Neural progenitor cell (in vitro differentiated cells): ENCODE measurements at regions not wholly inside any gene's neighbourhood (a gene's known extent, or its start where the extent isn't known, plus 50 kb on each side); places are given as distances from the start of the nearest gene placed in this dataset.

Experiments
- EZH2 ChIP-seq: fragments of 200-600 bp; sonication (generic); IDR thresholded peaks from 2 replicates; pipeline ENCODE4 v1.6.1; 2017; ENCODE audit warnings: antibody characterized with exemption, mild to moderate bottlenecking, moderate library complexity
- EZH2phosphoT487 ChIP-seq: fragments of 200-600 bp; sonication (generic); IDR thresholded peaks from 2 replicates; pipeline ENCODE4 v1.6.1; 2017; ENCODE audit warnings: antibody characterized with exemption
- TF ChIP-seq, protein P1 (sequence below): fragments of 200-600 bp; sonication (generic); IDR thresholded peaks from 2 replicates; pipeline ENCODE4 v1.5.1; 2017; ENCODE audit warnings: antibody characterized with exemption, mild to moderate bottlenecking

DNA sequence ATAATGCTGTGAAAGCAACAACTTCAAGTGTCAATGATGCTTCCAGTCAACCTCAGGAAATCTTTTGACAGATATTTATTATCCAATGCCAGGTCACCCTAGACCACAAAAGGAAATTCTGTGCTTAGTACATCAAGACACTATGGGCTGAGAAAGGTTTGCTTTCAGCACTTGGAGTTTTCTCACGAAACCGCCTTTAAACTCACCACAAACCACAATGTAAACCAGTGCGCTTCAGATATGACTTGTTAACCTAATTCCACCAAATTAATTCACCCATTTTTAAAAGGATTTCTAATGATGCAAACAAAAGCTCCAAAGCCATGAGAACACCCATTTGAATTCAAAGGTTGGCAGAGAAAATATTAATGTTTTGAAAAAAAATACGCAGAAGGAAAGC lies 292.9 kb upstream of the NR2F2 start:
- TF ChIP-seq, protein P1, sequence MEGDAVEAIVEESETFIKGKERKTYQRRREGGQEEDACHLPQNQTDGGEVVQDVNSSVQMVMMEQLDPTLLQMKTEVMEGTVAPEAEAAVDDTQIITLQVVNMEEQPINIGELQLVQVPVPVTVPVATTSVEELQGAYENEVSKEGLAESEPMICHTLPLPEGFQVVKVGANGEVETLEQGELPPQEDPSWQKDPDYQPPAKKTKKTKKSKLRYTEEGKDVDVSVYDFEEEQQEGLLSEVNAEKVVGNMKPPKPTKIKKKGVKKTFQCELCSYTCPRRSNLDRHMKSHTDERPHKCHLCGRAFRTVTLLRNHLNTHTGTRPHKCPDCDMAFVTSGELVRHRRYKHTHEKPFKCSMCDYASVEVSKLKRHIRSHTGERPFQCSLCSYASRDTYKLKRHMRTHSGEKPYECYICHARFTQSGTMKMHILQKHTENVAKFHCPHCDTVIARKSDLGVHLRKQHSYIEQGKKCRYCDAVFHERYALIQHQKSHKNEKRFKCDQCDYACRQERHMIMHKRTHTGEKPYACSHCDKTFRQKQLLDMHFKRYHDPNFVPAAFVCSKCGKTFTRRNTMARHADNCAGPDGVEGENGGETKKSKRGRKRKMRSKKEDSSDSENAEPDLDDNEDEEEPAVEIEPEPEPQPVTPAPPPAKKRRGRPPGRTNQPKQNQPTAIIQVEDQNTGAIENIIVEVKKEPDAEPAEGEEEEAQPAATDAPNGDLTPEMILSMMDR, result no peak
- no peak for TF ChIP-seq EZH2
- TF ChIP-seq EZH2phosphoT487, result no peak
